HPDE6-E6E7 (cell line): ENCODE measurements at regions not wholly inside any gene's neighbourhood (a gene's known extent, or its start where the extent isn't known, plus 50 kb on each side); places are given as distances from the start of the nearest gene placed in this dataset.
"Not testable (repeated sequence)": the region's sequence is repeated elsewhere in the genome, so short reads cannot be mapped to it uniquely, and the experiment has no call there.

ENCODE experiments used
- DNase-seq: peaks from one replicate; pipeline ENCODE4 v3.0.0; 2011; ENCODE audit warnings: missing footprints; ENCODE audit errors: extremely low spot score

DNA sequence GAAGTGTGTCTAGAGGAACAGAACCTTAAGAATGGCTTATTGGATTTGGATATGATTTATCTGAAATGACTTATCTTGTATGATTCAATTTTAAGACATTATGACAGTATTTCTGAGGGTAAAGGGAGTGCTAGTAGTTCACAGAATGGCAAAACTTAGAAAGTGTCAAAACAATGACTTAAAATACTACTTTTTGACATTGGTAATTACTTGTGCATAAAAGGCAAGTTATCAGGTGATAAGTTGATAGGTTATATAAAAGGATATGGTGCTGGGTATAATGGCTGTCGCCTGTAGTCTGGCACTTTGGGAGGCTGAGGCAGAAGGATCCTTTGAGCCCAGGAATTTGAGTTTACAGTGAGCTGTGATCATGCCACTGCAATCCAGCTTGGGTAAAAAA lies 494.4 kb downstream of the CDH9 start:
- DNase-seq = no peak

DNA sequence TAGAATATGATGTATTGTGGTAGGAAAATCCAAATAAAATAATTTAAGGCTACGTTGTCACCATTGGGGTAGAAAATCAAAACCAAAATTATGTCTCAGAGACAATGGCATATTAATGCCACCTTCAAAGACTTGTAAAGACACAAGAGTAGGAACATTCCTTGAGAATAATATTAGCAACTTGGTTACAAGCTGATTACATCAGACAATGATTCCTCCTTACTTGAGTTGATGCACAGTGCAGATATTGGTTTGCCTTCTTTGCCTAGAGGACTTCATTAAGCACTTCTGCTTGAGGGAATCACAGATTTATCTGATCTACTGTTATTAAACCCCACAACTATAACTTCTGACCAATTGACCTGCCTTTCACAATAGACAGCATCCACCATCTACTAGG lies 500.2 kb downstream of the CDH9 start:
- DNase-seq = no peak

DNA sequence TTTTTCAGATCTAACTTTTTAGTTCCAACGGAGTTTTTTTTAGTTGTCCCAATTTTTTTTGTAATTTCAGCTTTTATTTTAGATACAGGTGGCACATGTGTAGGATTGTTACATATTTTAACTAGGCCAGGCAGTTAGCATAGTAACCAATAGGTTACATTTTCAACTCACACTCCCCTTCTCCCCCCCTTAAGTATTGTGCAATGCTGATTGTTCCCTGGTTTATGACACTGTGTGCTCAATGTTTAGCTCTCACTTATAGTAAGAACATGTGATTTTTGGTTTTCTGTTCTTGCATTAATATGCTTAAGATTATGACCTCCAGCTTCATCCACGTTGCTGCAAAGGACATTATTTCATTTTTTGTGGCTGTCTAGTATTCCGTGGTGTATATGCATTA lies 503.2 kb downstream of the CDH9 start:
- DNase-seq = no peak

DNA sequence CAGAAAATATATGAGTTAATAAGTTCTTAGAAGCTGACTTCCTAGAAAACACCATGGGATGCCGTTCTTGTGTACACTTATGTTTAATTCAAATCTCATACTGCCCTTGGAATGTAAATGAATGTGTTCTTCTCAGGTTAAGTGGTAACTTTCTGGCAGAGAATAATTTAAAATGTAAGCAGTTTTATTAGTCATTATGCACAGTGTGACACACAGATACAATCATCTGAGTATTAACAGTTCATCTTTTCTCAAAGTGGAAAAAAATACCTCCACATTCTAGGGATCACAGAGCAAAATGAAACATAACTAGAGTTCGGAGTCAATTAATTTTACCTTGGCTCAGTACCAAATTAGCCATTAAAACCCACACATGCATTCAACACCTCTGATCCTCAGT lies 508.1 kb downstream of the CDH9 start:
- no peak for DNase-seq

DNA sequence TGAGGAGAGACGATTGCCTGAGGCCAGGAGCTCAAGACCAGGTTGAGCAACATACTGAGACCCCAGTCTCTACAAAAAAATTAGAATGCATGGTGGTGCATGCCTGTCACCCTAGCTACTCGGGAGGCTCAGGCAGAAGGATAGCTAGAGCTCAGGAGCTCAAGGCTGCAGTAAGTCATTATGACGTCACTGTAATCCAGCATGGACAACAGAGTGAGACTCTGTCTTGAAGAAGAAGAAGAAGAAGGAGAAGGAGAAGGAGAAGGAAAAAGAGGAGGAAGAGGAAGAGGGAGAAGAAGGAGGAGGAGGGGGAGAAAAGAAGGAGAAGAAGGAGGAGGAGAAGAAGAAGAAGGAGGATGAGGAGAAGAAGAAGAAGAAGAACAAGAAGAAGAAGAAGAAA lies 519.1 kb downstream of the CDH9 start:
- no peak for DNase-seq

DNA sequence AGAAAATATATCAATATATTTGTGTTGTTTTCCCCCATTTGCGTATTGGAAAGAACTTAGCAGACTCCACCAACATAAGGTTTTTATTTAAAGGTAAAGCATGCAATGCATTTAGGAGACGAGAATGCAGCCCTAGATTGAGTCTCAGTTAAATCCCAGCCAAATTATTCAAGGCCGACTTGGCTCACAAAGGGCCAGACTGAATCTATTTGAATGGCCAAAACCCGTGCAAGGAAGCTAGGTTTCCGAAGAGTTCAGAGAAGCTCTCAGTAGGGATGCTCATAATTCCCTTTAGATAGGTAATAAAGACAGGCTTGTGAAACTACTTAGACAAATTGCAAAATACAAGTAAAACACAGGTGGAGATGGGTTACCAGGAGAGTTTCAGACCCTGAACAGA lies 520.3 kb downstream of the CDH9 start:
- DNase-seq = no peak

DNA sequence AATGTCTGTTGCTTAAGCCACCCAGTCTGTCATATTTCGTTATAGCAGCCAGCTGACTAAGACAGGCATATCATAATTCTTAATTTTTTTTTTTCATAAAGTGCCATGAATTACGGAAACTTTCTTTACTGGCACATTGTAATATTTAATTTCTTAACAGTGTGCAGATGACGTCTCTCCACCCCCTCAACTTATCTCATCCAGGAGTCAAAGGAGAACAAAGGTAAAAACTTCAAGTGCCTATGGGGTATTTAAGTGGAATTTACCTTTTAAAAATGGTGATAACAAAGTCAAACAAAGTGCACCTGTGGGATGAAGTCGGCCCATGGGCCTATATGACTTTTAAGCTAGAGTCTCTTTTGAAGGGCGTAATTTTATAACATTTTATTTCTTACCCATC lies 539.4 kb downstream of the CDH9 start:
- DNase-seq = no peak

DNA sequence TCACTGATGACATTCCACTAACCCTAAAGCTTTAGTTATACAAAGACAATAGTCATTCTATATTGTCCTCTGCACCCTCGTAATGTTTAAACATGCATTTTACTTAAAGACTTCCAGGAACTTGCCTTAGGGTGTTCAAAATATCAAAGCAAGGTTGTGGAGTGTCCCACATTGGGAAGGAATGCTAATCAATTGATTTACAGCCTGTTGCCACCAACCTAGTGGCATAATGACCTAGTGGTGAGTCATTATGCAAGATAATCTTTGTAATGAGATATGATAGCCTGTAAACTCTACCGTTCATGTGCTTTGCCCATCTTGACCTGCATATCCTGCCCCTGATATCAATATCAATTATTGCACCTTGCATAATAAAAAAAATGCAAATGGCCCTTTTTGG lies 542.9 kb downstream of the CDH9 start:
- DNase-seq = no peak

DNA sequence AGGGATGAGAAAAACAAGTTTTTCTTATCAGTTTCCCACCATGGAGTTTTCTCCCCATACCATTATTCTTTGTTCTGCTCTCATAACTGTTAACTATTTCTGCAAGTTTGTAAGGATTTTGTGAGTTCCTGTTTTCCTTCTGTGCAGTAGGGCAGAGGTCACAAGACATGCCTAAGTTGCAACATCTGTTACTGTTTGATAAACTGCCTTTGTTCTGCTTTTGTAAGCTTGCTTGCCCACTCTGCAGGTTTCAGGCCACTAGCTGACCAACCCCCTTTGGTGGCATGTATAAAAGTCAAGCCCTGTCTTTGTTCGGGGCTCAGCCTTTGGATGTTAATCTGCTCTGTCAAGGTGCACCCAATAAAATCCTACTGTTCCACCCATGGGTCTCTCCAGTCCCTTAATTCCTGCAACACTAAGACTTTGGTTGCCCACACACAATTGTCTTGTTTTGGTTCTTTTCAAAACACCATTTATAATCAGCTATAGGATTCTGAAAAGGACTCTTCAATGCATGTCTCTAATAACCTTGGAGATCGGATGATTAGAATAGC lies 545.4 kb downstream of the CDH9 start:
- DNase-seq = no peak

DNA sequence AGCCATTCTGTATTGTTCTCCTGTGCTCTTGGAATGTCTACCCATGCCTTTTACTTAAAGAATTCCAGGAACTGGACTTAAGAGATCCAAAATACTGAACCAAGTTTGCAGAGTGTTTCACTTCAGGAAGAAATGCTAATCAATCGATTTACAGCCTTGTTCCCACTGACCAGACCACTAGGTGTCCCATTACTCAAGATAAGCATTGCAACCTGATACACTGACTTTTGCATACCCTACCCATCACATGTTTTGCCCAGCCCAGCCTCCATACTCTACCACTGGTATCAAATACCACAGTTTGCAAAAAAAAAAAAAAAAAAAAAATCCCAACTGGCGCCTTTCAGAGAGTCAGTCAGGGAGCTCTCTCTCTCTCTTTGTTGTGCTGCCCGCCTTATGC lies 550.8 kb downstream of the CDH9 start:
- DNase-seq = no peak

DNA sequence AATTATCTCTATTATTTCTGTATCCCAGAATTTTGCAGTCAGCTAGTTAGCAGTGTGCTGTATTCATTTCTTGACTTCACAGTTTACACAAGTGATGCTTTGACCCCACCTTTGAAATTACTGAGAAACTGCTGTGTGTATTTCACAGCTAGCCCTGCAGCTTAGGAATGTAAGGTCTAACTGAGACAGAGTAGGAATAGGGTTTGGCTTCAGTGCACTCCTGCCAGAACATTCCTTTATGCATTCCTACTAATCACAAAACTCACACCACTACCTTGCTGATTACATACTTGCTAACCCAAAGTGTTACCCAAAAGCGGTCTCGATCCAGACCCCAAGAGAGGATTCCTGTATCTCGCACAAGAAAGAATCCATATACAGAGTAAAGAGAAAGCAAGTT lies 551.8 kb downstream of the CDH9 start:
- DNase-seq = no peak

DNA sequence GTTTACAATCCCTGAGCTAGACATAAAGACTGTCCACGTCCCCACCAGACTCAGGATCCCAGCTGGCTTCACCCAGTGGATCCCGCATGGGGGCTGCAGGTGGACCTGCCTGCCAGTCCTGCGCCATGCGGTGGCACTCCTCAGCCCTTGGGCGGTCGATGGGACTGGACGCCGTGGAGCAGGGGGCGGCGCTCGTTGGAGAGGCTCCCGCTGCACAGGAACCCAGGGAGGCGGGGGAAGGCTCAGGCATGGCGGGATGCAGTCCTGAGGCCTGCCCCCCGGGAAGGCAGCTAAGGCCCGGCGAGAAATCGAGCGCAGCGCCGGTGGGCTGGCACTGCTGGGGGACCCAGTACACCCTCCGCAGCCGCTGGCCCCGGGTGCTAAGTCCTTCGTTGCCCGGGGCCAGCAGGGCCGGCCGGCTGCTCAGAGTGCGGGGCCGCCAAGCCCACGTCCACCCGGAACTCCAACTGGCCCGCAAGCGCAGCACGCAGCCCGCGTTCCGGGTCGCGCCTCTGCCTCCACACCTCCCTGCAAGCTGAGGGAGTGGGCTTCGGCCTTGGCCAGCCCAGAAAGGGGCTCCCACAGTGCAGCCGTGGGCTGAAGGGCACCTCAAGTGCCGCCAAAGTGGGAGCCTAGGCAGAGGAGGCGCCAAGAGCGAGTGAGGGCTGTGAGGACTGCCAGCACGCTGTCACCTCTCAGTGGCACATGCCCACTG lies 553.1 kb downstream of the CDH9 start:
- DNase-seq = not testable (repeated sequence)

DNA sequence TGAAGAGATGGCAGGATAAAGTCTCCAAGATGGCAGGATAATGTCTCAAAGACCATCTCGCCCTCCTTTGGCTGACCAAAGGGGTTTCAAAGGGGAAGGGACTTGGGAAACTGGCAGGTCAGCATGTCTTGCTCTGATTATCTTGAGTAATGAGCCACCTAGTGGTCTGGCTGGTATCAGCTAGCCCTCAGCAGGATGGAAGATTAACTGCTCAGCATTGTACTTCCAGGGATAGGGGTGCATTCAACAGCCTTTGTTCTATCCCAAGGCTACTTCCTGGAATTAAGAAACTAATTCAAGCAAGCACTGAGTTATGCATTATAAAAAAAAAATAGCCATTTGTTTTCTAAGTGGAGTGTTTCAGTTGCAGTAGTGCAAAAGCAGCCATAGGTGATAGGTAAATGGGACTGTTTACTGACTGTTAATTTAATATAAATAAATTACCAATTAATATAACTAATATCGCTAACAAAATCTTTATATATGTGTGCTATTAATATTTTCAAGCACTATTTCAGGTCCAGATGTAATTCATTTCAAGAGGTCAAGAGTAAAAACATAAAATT lies 555.5 kb downstream of the CDH9 start:
- DNase-seq = peak; percentile 47

DNA sequence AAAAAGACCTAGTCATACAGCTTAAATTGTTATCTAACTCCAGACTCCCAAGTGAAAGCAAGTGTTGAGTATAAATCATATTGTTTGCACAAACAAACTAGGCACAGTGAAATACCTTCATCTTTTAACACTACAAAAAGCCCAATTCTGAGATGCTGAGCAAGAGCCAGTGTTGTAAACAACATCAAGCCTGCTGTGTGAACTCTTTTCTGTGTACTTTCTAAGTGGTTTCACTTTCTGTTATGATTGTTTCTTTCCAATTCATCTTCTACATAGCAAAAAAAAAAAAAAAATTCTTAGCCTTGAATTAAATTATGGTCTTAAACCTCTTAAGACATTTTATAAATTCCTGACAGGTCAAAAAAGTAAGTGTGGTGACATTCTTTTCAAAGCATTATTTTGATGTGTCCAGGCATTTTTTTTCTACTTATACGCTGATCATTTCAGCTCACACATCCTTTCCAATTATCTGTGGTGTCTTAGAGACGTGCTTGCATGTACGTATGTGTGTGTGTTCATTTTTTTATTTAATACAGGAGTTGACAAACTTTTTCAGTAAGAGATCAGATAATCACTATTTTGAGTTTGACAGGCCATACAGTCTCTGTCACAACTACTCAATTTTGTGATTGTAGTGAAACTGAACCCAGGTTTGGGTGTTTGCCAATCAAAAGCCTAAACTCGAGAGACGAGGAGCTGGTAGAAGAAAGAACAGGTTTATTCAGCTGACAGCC lies 556.1 kb downstream of the CDH9 start:
- DNase-seq = no peak

DNA sequence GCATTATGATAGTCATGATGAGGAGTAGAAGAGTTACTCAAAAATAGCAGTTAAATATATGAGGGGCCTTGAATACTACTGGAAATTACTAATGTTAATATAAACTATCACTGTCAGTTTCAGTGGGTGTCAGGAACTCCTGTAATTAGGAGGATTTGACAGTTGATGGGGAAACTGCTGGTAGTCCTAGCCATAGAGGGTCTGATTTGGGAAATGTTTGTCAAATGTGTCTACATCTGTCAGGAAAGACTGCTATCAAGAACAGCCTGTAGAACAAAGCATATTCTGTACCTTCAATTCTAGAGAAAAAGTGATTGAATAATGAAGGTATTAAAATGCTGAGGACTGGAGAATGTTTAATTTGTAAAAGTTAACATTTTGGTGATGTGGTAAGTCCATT lies 567.9 kb downstream of the CDH9 start:
- DNase-seq = no peak

DNA sequence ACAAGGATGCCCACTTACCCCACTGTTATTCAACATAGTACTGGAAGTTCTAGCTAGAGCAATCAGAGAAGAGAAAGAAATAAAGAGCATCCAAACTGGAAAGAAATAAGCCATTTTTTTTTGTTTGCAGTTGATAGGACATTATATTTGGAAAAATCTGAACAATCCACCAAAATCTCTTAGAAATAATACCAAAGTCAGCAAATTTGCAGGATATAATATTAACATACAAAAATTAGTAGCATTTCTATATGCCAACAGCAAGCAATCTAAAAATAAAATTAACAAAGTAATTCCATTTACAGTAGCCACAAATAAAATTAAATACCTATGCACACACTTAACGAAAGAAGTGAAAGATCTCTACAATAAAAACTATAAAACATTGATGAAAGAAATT lies 599.3 kb downstream of the CDH9 start:
- no peak for DNase-seq

DNA sequence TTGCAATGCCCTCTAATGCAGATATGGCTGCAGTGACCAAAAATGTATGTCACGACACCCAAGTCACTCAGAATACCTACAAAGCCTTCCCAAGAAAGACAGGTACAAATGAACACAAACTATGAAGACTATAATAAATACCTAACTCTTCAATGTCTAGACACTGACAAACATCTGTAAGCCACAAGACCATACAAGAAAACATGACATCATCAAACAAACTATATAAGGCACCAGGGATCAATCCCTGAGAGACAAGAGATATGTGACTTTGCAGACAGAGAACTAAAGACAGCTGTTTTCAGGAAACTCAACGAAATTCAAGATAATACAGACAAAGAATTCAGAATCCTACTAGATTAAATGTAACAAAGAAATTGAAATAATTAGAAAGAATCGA lies 603.7 kb downstream of the CDH9 start:
- DNase-seq = no peak

DNA sequence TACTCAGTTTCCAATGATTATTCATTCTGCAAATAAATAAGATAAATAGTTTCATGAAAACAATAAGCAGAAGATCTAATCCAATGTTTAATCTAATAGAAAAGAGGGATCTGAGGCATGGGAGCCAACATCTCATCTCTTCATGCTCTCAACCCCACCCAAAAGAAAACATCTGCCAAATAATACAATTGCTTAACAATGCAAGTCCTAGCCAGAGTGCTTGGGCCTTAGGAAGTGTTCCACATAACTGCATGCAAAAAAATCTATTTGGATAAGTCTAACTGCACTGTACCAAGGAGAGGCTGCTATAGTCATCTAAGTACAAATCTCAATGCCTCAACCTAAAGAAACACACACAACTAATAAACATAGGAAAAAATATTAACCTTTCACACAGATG lies 606.0 kb downstream of the CDH9 start:
- no peak for DNase-seq

DNA sequence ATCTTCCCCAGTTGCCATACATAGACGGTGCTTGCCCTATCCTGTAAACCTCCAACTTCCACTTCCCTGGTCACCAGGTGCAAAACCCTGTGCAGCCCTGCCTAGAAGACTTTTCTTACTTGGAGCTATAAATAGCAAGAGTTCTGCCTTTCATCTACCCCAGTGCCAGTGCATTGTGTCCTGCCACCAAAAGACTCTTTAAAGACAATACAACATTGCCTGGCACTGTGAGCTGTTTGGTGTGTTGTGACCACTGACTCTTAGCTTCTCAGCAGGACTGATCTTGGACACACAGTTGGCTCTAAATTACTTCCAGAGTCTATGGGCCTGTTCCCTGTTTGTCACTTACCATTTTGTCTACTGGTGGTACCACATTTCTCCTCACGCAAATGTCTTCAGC lies 608.1 kb downstream of the CDH9 start:
- DNase-seq = no peak

DNA sequence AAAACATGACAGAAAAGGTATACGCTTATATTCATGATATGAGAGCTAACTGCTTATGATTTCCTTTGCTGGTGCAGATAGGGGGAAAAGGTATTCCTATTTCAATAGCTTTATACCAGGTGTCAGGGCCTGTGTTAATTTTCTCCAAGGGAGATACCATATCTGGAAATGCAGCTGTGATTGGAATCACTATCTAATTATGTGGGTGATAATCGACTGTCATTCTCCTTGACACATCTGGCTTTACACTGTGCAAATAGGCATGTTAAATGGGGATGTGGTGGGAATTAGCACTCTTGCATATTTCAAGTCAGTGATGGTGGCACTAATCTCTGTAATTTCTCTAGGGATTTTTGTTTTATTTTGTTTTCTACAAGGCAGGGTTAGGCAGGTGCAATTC lies 611.1 kb downstream of the CDH9 start:
- DNase-seq = no peak

DNA sequence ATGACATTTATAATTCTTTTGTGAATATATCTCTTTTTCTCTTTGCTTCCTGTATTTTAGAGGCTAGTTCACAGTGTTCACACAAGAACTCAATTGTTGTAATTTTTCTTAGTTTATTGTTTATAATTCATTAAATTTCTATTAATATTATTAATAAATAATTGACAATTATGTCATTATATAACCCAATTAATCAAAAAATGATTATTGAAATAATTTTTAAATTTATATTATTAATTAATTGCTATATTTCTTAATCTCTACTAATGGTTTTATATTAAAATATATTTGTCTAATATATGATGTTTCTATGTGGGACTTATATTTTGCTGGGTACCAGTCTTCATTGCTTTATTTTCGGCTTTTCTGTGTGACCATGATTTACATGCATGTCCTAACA lies 618.4 kb downstream of the CDH9 start:
- DNase-seq = no peak

DNA sequence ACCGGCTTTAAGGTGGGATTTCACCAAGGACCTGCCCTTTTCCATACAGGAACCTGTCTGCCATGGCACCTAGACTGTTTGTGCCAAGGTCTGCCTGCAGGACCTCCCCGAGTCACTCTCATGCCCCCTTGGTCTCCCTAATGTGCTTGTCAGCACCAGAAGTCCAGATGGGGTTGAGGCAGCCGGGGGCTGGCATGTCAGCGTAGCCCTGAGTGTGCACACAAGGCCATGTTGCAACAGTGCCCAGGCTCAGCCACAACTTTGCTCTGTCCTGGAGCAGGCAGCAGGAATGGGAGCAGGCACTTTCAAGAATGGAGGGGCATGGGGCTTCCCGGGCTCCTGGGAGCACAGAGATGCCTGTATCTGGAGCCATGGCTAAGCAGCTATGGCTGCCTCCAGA lies 621.5 kb downstream of the CDH9 start:
- no peak for DNase-seq
